ENCODE measurements at regions not wholly inside any gene's neighbourhood (a gene's known extent, or its start where the extent isn't known, plus 50 kb on each side); places are given as distances from the start of the nearest gene placed in this dataset.

DNA sequence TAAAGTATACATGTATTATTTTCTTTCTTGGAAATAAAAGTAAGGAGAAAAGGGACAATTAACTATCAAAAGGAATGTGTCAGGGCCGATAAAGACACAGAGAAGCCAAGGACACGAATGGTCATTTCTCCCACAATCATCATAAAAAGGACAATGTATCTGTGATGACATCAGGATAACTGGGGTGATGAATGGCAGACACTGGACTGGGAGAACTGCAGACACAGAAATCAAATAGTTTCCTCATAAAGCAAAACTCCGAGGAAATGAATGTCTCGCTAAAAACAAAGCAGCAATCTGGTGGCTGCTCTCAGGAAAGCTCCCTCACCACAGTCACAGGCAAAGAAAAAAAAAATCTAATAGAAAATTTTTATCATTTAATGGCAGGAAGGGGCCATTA lies 69.3 kb upstream of the NPY start:
- Mint-ChIP-seq H3K4me3 (ENCODE audit: unreplicated experiment) (no peak overlapping the region), H3K27ac (ENCODE audit: unreplicated experiment) (no peak overlapping the region), H3K9me3 (ENCODE audit: unreplicated experiment) (no peaks in the 10 kb centered on the region), H3K27me3 (ENCODE audit: unreplicated experiment) (no peaks in the 10 kb centered on the region), H3K4me1 (ENCODE audit: unreplicated experiment) (no peaks in the 10 kb centered on the region), H3K36me3 (ENCODE audit: unreplicated experiment) (no peaks in the 10 kb centered on the region)
- no peak for TF ChIP-seq CTCF (IDR thresholded peaks at IDR 0.05)
- no peak for DNase-seq (ENCODE audit: extremely low spot score, unreplicated experiment)

- no peaks in the 10 kb centered on the region for H3K27me3 Mint-ChIP-seq (ENCODE audit: unreplicated experiment)
- DNase-seq (ENCODE audit: extremely low spot score, unreplicated experiment), result no peak
- TF ChIP-seq CTCF (IDR thresholded peaks at IDR 0.05), result no peak
- no peaks in the 10 kb centered on the region for H3K9me3 Mint-ChIP-seq (ENCODE audit: unreplicated experiment)
- H3K36me3 Mint-ChIP-seq (ENCODE audit: unreplicated experiment), result no peaks in the 10 kb centered on the region
- H3K27ac Mint-ChIP-seq (ENCODE audit: unreplicated experiment), result no peak overlapping the region
- no peak overlapping the region for H3K4me3 Mint-ChIP-seq (ENCODE audit: unreplicated experiment)
- no peaks in the 10 kb centered on the region for H3K4me1 Mint-ChIP-seq (ENCODE audit: unreplicated experiment)
Observed at GRCh38 chr7:24216576-24217125, 67.3 kb upstream of the NPY start.

- Mint-ChIP-seq H3K4me1 (ENCODE audit: unreplicated experiment) (no peaks in the 10 kb centered on the region), H3K27ac (ENCODE audit: unreplicated experiment) (no peak overlapping the region), H3K27me3 (ENCODE audit: unreplicated experiment) (no peaks in the 10 kb centered on the region), H3K36me3 (ENCODE audit: unreplicated experiment) (no peaks in the 10 kb centered on the region), H3K4me3 (ENCODE audit: unreplicated experiment) (no peak overlapping the region), H3K9me3 (ENCODE audit: unreplicated experiment) (peaks cover 19% of the 10 kb centered on the region)
- DNase-seq (ENCODE audit: extremely low spot score, unreplicated experiment), result no peak
- TF ChIP-seq CTCF (IDR thresholded peaks at IDR 0.05), result no peak
Observed at GRCh38 chr7:24221500-24221899, 62.5 kb upstream of the NPY start.

GRCh38 chr7:24227068-24227467 lies 56.9 kb upstream of the NPY start:
- Mint-ChIP-seq H3K36me3 (ENCODE audit: unreplicated experiment) (no peaks in the 10 kb centered on the region), H3K4me1 (ENCODE audit: unreplicated experiment) (no peaks in the 10 kb centered on the region), H3K27me3 (ENCODE audit: unreplicated experiment) (peaks cover 5% of the 10 kb centered on the region), H3K4me3 (ENCODE audit: unreplicated experiment) (no peak overlapping the region), H3K9me3 (ENCODE audit: unreplicated experiment) (peaks cover 19% of the 10 kb centered on the region), H3K27ac (ENCODE audit: unreplicated experiment) (no peak overlapping the region)
- no peak for TF ChIP-seq CTCF (IDR thresholded peaks at IDR 0.05)
- DNase-seq (ENCODE audit: extremely low spot score, unreplicated experiment), result no peak

- Mint-ChIP-seq H3K4me1 (ENCODE audit: unreplicated experiment) (no peaks in the 10 kb centered on the region), H3K4me3 (ENCODE audit: unreplicated experiment) (no peak overlapping the region), H3K27ac (ENCODE audit: unreplicated experiment) (no peak overlapping the region), H3K27me3 (ENCODE audit: unreplicated experiment) (peaks cover 5% of the 10 kb centered on the region), H3K36me3 (ENCODE audit: unreplicated experiment) (no peaks in the 10 kb centered on the region), H3K9me3 (ENCODE audit: unreplicated experiment) (peaks cover 15% of the 10 kb centered on the region)
- no peak for DNase-seq (ENCODE audit: extremely low spot score, unreplicated experiment)
- no peak for TF ChIP-seq CTCF (IDR thresholded peaks at IDR 0.05)
Observed at GRCh38 chr7:24227603-24228359, 56.2 kb upstream of the NPY start.

All from osteocyte (in vitro differentiated cells).